ENCODE measurements at regions not wholly inside any gene's neighbourhood (a gene's known extent, or its start where the extent isn't known, plus 50 kb on each side); places are given as distances from the start of the nearest gene placed in this dataset.

- DNase-seq (ENCODE audit: low read depth), result no peak
- no peak for TF ChIP-seq CTCF (conservative IDR thresholded peaks at IDR 0.05; ENCODE audit: low read depth, low read length)
- no peak overlapping the region for H3K4me3 ChIP-seq (ENCODE audit: low read length)
These were observed 140.9 kb downstream of the PHLDA1 start for GRCh38 chr12:75890660-75891059.

- no peak overlapping the region for H3K4me3 ChIP-seq (ENCODE audit: low read length)
- DNase-seq (ENCODE audit: low read depth), result no peak
- TF ChIP-seq CTCF (conservative IDR thresholded peaks at IDR 0.05; ENCODE audit: low read depth, low read length), result no peak
These were observed 141.4 kb downstream of the PHLDA1 start for GRCh38 chr12:75890141-75890540.

- no peak for TF ChIP-seq CTCF (conservative IDR thresholded peaks at IDR 0.05; ENCODE audit: low read depth, low read length)
- H3K4me3 ChIP-seq (ENCODE audit: low read length), result peak overlapping the region; percentile 9
- no peak for DNase-seq (ENCODE audit: low read depth)
These were observed 142.5 kb downstream of the PHLDA1 start for GRCh38 chr12:75888874-75889613.

GRCh38 chr12:75888399-75888798, 143.2 kb downstream of the PHLDA1 start:
- no peak for DNase-seq (ENCODE audit: low read depth)
- no peak overlapping the region for H3K4me3 ChIP-seq (ENCODE audit: low read length)
- no peak for TF ChIP-seq CTCF (conservative IDR thresholded peaks at IDR 0.05; ENCODE audit: low read depth, low read length)

- H3K4me3 ChIP-seq (ENCODE audit: low read length), result no peak overlapping the region
- no peak for DNase-seq (ENCODE audit: low read depth)
- TF ChIP-seq CTCF (conservative IDR thresholded peaks at IDR 0.05; ENCODE audit: low read depth, low read length), result no peak
These were observed 143.6 kb downstream of the PHLDA1 start for GRCh38 chr12:75887979-75888378.

GRCh38 chr12:75884465-75884985, 147.1 kb downstream of the PHLDA1 start:
- H3K4me3 ChIP-seq (ENCODE audit: low read length), result no peak overlapping the region
- no peak for TF ChIP-seq CTCF (conservative IDR thresholded peaks at IDR 0.05; ENCODE audit: low read depth, low read length)
- DNase-seq (ENCODE audit: low read depth), result no peak

GRCh38 chr12:75883241-75883640, 148.3 kb downstream of the PHLDA1 start:
- no peak overlapping the region for H3K4me3 ChIP-seq (ENCODE audit: low read length)
- no peak for DNase-seq (ENCODE audit: low read depth)
- TF ChIP-seq CTCF (conservative IDR thresholded peaks at IDR 0.05; ENCODE audit: low read depth, low read length), result no peak
